ENCODE measurements at regions not wholly inside any gene's neighbourhood (a gene's known extent, or its start where the extent isn't known, plus 50 kb on each side); places are given as distances from the start of the nearest gene placed in this dataset.

GRCh38 chr7:69452797-69453196 is 145.5 kb upstream of the AUTS2 start:
- H3K27ac ChIP-seq, result no peak overlapping the region
- ATAC-seq (no peak), DNase-seq (no peak)
- H3K27me3 ChIP-seq, result no peaks in the 10 kb centered on the region
- no peaks in the 10 kb centered on the region for H3K36me3 ChIP-seq
- intact Hi-C loops (cut with DNase I), result loop anchor here in 2 of 10 donors (10.0 kb wide), 2 partner anchors 142 to 152 kb away; partner anchors contain the start of gene AUTS2 (in 1 of the 2)
- no peak overlapping the region for H3K4me3 ChIP-seq
- H3K4me1 ChIP-seq, result peaks cover 0 to 10% (median 6%) of the 10 kb centered on the region in 12 donors
- no peak for TF ChIP-seq CTCF (IDR thresholded peaks at IDR 0.05)
- no peaks in the 10 kb centered on the region for H3K9me3 ChIP-seq
- 94 to 100% (median 99%) methylated on average over 2 of the region's 2 CpGs for WGBS, 4 donors

DNA sequence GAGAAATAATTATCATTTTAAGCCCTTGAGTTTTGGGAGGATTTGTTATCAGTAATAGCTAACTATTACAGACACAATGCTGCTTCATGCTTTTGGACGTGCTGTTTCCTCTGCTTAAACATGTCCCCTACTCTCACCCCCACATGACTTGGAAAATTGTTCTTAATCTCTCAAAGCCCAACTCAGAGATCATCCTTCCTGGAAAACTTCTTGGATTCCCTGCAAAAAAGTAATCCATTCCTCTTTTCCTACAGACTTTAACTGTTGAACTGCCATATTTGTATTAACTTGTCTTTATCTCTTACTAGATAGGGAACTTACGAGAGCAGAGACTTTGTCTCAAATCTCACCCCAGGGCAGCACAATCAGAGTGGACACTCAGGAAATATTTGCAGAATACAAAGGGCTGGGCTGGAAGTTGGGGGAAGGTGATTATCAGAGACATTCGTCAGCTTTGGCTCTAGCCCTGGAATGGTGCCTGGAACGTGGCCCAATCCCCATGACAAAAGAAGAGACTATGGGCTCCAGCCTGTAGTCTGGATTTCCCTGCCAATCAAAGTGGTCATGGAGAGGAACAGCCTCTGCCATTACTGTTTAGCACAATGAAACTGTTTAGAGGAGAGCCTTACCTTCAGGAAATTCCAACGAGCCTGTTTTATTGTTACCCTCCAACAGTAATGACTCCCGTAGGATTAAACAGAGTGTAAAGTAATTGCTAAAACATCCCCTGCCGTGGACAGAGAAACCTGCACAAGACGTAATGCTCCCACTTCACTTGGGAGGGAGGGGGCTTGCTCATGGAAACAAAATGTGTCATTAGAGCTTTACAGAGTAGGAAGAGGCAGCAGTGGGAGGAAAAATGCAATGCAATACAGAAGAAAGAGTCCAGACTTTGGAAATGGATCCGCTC is 140.4 kb upstream of the AUTS2 start:
- H3K27me3 ChIP-seq, result no peaks in the 10 kb centered on the region
- DNase-seq (peak; percentile 78 to 85 (median 83)), ATAC-seq (peak; percentile 93 to 97 (median 95))
- intact Hi-C loops (cut with DNase I), result loop anchor here in 4 of 10 donors (1.0 to 10.0 kb wide), 6 partner anchors 58 to 147 kb away; partner anchors contain the start of gene AUTS2 (in 3 of the 4)
- H3K4me1 ChIP-seq, result peaks cover 0 to 18% (median 8%) of the 10 kb centered on the region in 12 donors
- no peaks in the 10 kb centered on the region for H3K9me3 ChIP-seq
- no peak for TF ChIP-seq CTCF (IDR thresholded peaks at IDR 0.05)
- no peak for TF ChIP-seq POLR2A (IDR thresholded peaks at IDR 0.05)
- peak overlapping the region in 9 of 12 donors; percentile 25 to 60 (median 39) for H3K27ac ChIP-seq
- WGBS, 4 donors, result 13 to 24% (median 18%) methylated on average over 9 of the region's 9 CpGs
- H3K4me3 ChIP-seq, result no peak overlapping the region
- H3K36me3 ChIP-seq, result no peaks in the 10 kb centered on the region

GRCh38 chr7:69464035-69464434 is 134.2 kb upstream of the AUTS2 start:
- intact Hi-C loops (cut with DNase I), result no loop called here
- ATAC-seq, result no peak
- Histone ChIP-seq H3K4me3 (no peak overlapping the region), H3K36me3 (no peaks in the 10 kb centered on the region), H3K27me3 (no peaks in the 10 kb centered on the region), H3K9me3 (peaks cover 0 to 22% (median 7%) of the 10 kb centered on the region in 12 donors), H3K4me1 (no peaks in the 10 kb centered on the region), H3K27ac (no peak overlapping the region)
- TF ChIP-seq CTCF (IDR thresholded peaks at IDR 0.05) (no peak), POLR2A (IDR thresholded peaks at IDR 0.05) (no peak)
- no peak for DNase-seq
- 69 to 89% (median 85%) methylated on average over 3 of the region's 3 CpGs for WGBS, 4 donors

DNA sequence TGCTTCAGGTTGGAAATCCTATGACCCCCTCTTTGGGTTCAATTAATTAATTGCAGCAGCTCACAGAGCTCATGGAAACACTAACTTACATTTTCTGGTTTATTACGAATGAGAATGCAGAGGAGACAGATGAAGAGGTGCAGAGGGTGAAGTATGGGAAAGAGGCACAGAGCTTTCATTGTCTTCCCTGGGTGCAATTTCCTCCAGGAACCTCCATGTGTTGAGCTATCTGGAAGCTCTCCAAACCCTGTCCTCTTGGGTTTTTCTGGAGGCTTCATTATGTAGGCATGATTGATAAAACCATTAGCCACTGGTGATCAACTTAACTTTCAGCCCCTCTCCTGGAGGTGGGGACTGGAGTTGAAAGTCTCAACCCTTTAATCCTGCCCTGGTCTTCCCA is 133.0 kb upstream of the AUTS2 start:
- Histone ChIP-seq H3K4me1 (no peaks in the 10 kb centered on the region), H3K9me3 (peaks cover 0 to 35% (median 11%) of the 10 kb centered on the region in 12 donors), H3K27ac (no peak overlapping the region), H3K36me3 (no peaks in the 10 kb centered on the region), H3K4me3 (no peak overlapping the region), H3K27me3 (no peaks in the 10 kb centered on the region)
- TF ChIP-seq POLR2A (IDR thresholded peaks at IDR 0.05), result no peak
- TF ChIP-seq CTCF (IDR thresholded peaks at IDR 0.05), result no peak
- intact Hi-C loops (cut with DNase I), result no loop called here
- DNase-seq (no peak), ATAC-seq (no peak)
- 41 to 69% (median 51%) methylated on average over 1 of the region's 1 CpG for WGBS, 4 donors
